SK-N-SH (cell line): ENCODE measurements at regions not wholly inside any gene's neighbourhood (a gene's known extent, or its start where the extent isn't known, plus 50 kb on each side); places are given as distances from the start of the nearest gene placed in this dataset.

Source experiments
- CTCF ChIA-PET: fragments of 300-600, 350-600 bp; formaldehyde crosslinking; extraction: SDS; loops from one replicate; lab custom pipeline; 2021; lab: Yijun Ruan, JAX
- POLR2A ChIA-PET: fragments of 350-600 bp; sonication (Branson Sonifier 250); formaldehyde crosslinking; extraction: SDS; loops from one replicate; lab custom pipeline; 2020; ENCODE audit warnings: antibody characterized with exemption, inconsistent platforms; lab: Yijun Ruan, JAX
- DNase-seq: peaks from one replicate; pipeline ENCODE4 v3.0.0; 2012
- H2AFZ ChIP-seq: fragments of 200-600 bp; sonication (generic); 2 replicates; pipeline ENCODE4 v1.8.1; 2016; ENCODE audit warnings: antibody characterized with exemption, mild to moderate bottlenecking, low read depth
- H3F3A ChIP-seq: fragments of 200-600 bp; sonication (generic); replicated peaks from 2 replicates; pipeline ENCODE3; 2016; ENCODE audit warnings: antibody characterized with exemption, mild to moderate bottlenecking; ENCODE audit not compliant: insufficient read depth
- H3K27ac ChIP-seq, 2 experiments: fragments of 200-500 bp in 1 of 2; fragments of 200-600 bp in 1 of 2; sonication (Bioruptor generic) in 1 of 2; sonication (generic), shearing (Covaris generic) in 1 of 2; 2 replicates each; pipeline versions ENCODE4 v1.5.1 to v1.6.1; 2014 to 2016; ENCODE audit warnings: low read depth in 2 of 2, inconsistent platforms in 1 of 2, low read length in 1 of 2, mild to moderate bottlenecking in 1 of 2, mixed read lengths in 1 of 2
- H3K27me3 ChIP-seq: fragments of 200-600 bp; sonication (generic), shearing (Covaris generic); 2 replicates; pipeline ENCODE4 v1.6.1; 2016; ENCODE audit warnings: mixed run types; ENCODE audit not compliant: insufficient read depth
- H3K36me3 ChIP-seq, 2 experiments: fragments of 200-500 bp in 1 of 2; fragments of 200-600 bp in 1 of 2; sonication (Bioruptor generic) in 1 of 2; sonication (generic) in 1 of 2; replicated peaks in 1 of 2; 2 replicates each; pipeline versions ENCODE3 to v1.5.1; 2014 to 2016; ENCODE audit warnings: low read length in 1 of 2, mild to moderate bottlenecking in 1 of 2; ENCODE audit not compliant: insufficient read depth in 2 of 2, control insufficient read depth in 1 of 2
- H3K4me1 ChIP-seq, 2 experiments: fragments of 200-500 bp in 1 of 2; fragments of 200-600 bp in 1 of 2; sonication (Bioruptor generic) in 1 of 2; sonication (generic), shearing (Covaris generic) in 1 of 2; 2 replicates each; pipeline versions ENCODE4 v1.5.1 to v1.6.1; 2014 to 2016; ENCODE audit warnings: low read depth in 1 of 2, low read length in 1 of 2, mixed run types in 1 of 2; ENCODE audit not compliant: insufficient read depth in 2 of 2, control insufficient read depth in 1 of 2
- H3K4me2 ChIP-seq: fragments of 200-600 bp; sonication (generic), shearing (Covaris generic); 2 replicates; pipeline ENCODE4 v1.6.1; 2017; ENCODE audit warnings: mixed run types
- H3K4me3 ChIP-seq, 2 experiments: fragments of 200-500 bp in 1 of 2; fragments of 200-600 bp in 1 of 2; sonication (Bioruptor generic) in 1 of 2; sonication (generic), shearing (Covaris generic) in 1 of 2; 2 replicates each; pipeline versions ENCODE4 v1.5.1 to v1.8.1; 2014 to 2016; ENCODE audit warnings: low read depth in 2 of 2, inconsistent platforms in 1 of 2, low read length in 1 of 2, mild to moderate bottlenecking in 1 of 2, mixed read lengths in 1 of 2, moderate library complexity in 1 of 2
- H3K79me2 ChIP-seq: fragments of 200-600 bp; sonication (generic); 2 replicates; pipeline ENCODE4 v1.8.1; 2017; ENCODE audit warnings: mild to moderate bottlenecking; ENCODE audit not compliant: insufficient read depth
- H3K9ac ChIP-seq: fragments of 200-600 bp; sonication (generic); 2 replicates; pipeline ENCODE4 v1.6.1; 2017; ENCODE audit warnings: mixed run types
- H3K9me2 ChIP-seq: fragments of 200-600 bp; sonication (generic); 2 replicates; pipeline ENCODE4 v1.6.1; 2017; ENCODE audit warnings: mixed run types
- H3K9me3 ChIP-seq: fragments of 200-600 bp; sonication (generic); 2 replicates; pipeline ENCODE4 v1.6.1; 2017; ENCODE audit warnings: mixed run types, mild to moderate bottlenecking, moderate library complexity
- H4K20me1 ChIP-seq: fragments of 200-600 bp; sonication (generic); 2 replicates; pipeline ENCODE4 v1.6.1; 2017; ENCODE audit warnings: mild to moderate bottlenecking, mixed run types; ENCODE audit not compliant: insufficient read depth
- CHD2 ChIP-seq: fragments of 150-350 bp; IDR thresholded peaks from 2 replicates; pipeline ENCODE4 v1.6.1; 2018; ENCODE audit warnings: low read length; ENCODE audit not compliant: partially characterized antibody
- CTCF ChIP-seq: fragments of 200-600 bp; sonication (generic); IDR thresholded peaks from 2 replicates; pipeline ENCODE4 v1.6.1; 2017; ENCODE audit warnings: antibody characterized with exemption, mild to moderate bottlenecking, moderate library complexity
- ELF1 ChIP-seq: IDR thresholded peaks from 2 replicates; pipeline ENCODE4 v1.4.0; 2012
- FOSL2 ChIP-seq: IDR thresholded peaks from 2 replicates; pipeline ENCODE4 v1.4.0; 2012; ENCODE audit warnings: low read depth, mild to moderate bottlenecking, moderate library complexity, borderline replicate concordance
- FOXJ3 ChIP-seq: sonication (generic); formaldehyde crosslinking; IDR thresholded peaks from 2 replicates; pipeline ENCODE4 v1.5.1; 2020; ENCODE audit warnings: mild to moderate bottlenecking, missing genetic modification reagents
- MEF2A ChIP-seq: IDR thresholded peaks from 2 replicates; pipeline ENCODE4 v1.4.0; 2012; ENCODE audit warnings: low read depth, borderline replicate concordance
- MXI1 ChIP-seq: IDR thresholded peaks from 2 replicates; pipeline ENCODE4 v1.6.1; 2012; ENCODE audit warnings: mild to moderate bottlenecking, low read depth, low read length, improper control_type of control experiment
- NFIC ChIP-seq: IDR thresholded peaks from 2 replicates; pipeline ENCODE4 v1.4.0; 2012; ENCODE audit warnings: borderline replicate concordance
- NRF1 ChIP-seq: IDR thresholded peaks from 2 replicates; pipeline ENCODE4 v1.6.1; 2012; ENCODE audit warnings: low read depth, mild to moderate bottlenecking, low read length
- RFX5 ChIP-seq: IDR thresholded peaks from 2 replicates; pipeline ENCODE4 v1.6.1; 2012; ENCODE audit warnings: mild to moderate bottlenecking, improper control_type of control experiment, low read length
- RXRA ChIP-seq: IDR thresholded peaks from 2 replicates; pipeline ENCODE4 v1.4.0; 2012; ENCODE audit warnings: low read depth, mild to moderate bottlenecking, borderline replicate concordance
- SIN3A ChIP-seq: IDR thresholded peaks from 2 replicates; pipeline ENCODE4 v1.6.1; 2012; ENCODE audit warnings: low read depth, mild to moderate bottlenecking, low read length, moderate library complexity, borderline replicate concordance
- SMC3 ChIP-seq: IDR thresholded peaks from 2 replicates; pipeline ENCODE4 v1.6.1; 2012; ENCODE audit warnings: low read depth, low read length, improper control_type of control experiment
- TCF12 ChIP-seq: IDR thresholded peaks from 2 replicates; pipeline ENCODE4 v1.4.0; 2012
- WGBS: methylation state at CpG from one replicate; pipeline ENCODE4 v1.1.6; 2017; ENCODE audit warnings: low lambda C conversion rate; 5-methylcytosine and 5-hydroxymethylcytosine counted together
- TF ChIP-seq, protein P1 (sequence below): IDR thresholded peaks from 2 replicates; pipeline ENCODE4 v1.4.0; 2012; ENCODE audit warnings: low read depth
- TF ChIP-seq, protein P2 (sequence below): fragments of 150-350 bp; IDR thresholded peaks from 2 replicates; pipeline ENCODE4 v1.6.1; 2017; ENCODE audit warnings: antibody characterized with exemption, low read length, low read depth, borderline replicate concordance
- TF ChIP-seq, protein P3 (sequence below): IDR thresholded peaks from 2 replicates; pipeline ENCODE4 v1.4.0; 2012; ENCODE audit warnings: low read depth, borderline replicate concordance

DNA sequence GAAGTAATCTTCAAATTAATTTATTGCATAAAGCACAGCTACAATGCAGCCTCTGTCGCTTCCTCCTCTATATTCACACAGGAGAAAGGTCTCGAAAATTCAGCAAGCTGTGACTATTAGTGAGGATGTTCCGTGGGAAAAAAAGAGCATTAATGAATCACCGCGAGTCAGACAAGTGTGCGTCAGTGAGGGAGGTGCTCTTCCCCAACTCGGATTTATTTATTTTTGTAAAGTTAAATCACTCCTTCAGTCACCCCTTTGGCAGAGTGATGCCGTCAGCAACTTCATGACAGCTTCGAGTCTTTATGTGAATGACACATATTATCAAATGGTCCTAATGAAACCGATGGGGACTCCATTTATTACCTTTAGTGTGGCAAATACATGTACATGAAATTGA, 648.9 kb upstream of the SALL3 start:
- no peaks in the 10 kb centered on the region for H3F3A ChIP-seq
- H3K79me2 ChIP-seq, result no peaks in the 10 kb centered on the region
- no peak overlapping the region for H2AFZ ChIP-seq
- H3K9ac ChIP-seq, result no peak overlapping the region
- H3K4me3 ChIP-seq, result no peak overlapping the region
- H4K20me1 ChIP-seq, result no peaks in the 10 kb centered on the region
- no peaks in the 10 kb centered on the region for H3K27me3 ChIP-seq
- no peaks in the 10 kb centered on the region for H3K9me2 ChIP-seq
- H3K4me1 ChIP-seq, result no peaks in the 10 kb centered on the region
- no peaks in the 10 kb centered on the region for H3K36me3 ChIP-seq
- H3K27ac ChIP-seq, result no peak overlapping the region
- 21% methylated on average over 10 of the region's 10 CpGs for WGBS
- no peak overlapping the region for H3K4me2 ChIP-seq
- no peaks in the 10 kb centered on the region for H3K9me3 ChIP-seq
- TF ChIP-seq, protein P1, sequence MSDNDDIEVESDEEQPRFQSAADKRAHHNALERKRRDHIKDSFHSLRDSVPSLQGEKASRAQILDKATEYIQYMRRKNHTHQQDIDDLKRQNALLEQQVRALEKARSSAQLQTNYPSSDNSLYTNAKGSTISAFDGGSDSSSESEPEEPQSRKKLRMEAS, result no peak
- TF ChIP-seq, protein P2, sequence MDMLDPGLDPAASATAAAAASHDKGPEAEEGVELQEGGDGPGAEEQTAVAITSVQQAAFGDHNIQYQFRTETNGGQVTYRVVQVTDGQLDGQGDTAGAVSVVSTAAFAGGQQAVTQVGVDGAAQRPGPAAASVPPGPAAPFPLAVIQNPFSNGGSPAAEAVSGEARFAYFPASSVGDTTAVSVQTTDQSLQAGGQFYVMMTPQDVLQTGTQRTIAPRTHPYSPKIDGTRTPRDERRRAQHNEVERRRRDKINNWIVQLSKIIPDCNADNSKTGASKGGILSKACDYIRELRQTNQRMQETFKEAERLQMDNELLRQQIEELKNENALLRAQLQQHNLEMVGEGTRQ, result no peak
- no peak for TF ChIP-seq CTCF
- TF ChIP-seq NFIC, result no peak
- TF ChIP-seq CHD2, result no peak
- no peak for TF ChIP-seq SIN3A
- no peak for TF ChIP-seq RXRA
- no peak for TF ChIP-seq FOXJ3 (CRISPR knock-in tag)
- TF ChIP-seq MXI1, result no peak
- no peak for TF ChIP-seq RFX5
- TF ChIP-seq, protein P3, sequence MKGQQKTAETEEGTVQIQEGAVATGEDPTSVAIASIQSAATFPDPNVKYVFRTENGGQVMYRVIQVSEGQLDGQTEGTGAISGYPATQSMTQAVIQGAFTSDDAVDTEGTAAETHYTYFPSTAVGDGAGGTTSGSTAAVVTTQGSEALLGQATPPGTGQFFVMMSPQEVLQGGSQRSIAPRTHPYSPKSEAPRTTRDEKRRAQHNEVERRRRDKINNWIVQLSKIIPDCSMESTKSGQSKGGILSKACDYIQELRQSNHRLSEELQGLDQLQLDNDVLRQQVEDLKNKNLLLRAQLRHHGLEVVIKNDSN, result no peak
- TF ChIP-seq ELF1, result no peak
- TF ChIP-seq FOSL2, result no peak
- TF ChIP-seq SMC3, result no peak
- TF ChIP-seq TCF12, result no peak
- TF ChIP-seq MEF2A, result no peak
- no peak for TF ChIP-seq NRF1
- CTCF ChIA-PET, result no interaction called here
- DNase-seq, result no peak
- POLR2A ChIA-PET, result no interaction called here
